Progenitor cell of endocrine pancreas (in vitro differentiated cells): ENCODE measurements at regions not wholly inside any gene's neighbourhood (a gene's known extent, or its start where the extent isn't known, plus 50 kb on each side); places are given as distances from the start of the nearest gene placed in this dataset.

Experiments used
- DNase-seq: peaks from one replicate; pipeline ENCODE4 v3.0.0; 2021; ENCODE audit warnings: low spot score; ENCODE audit not compliant: unreplicated experiment
- H3K27ac Mint-ChIP-seq: 2 replicates; pipeline ENCODE4 v1.8.0; 2021; ENCODE audit warnings: mild to moderate bottlenecking, moderate library complexity, mixed read lengths
- H3K27me3 Mint-ChIP-seq: 2 replicates; pipeline ENCODE4 v1.8.0; 2021; ENCODE audit warnings: mixed read lengths
- H3K36me3 Mint-ChIP-seq: 2 replicates; pipeline ENCODE4 v1.8.0; 2022; ENCODE audit warnings: mixed read lengths; ENCODE audit not compliant: insufficient read depth
- H3K4me1 Mint-ChIP-seq: 2 replicates; pipeline ENCODE4 v1.8.0; 2021; ENCODE audit warnings: low read depth, mixed read lengths
- H3K4me3 Mint-ChIP-seq: 2 replicates; pipeline ENCODE4 v1.8.0; 2021; ENCODE audit warnings: low read depth, mild to moderate bottlenecking, moderate library complexity, mixed read lengths
- H3K9me3 Mint-ChIP-seq: 2 replicates; pipeline ENCODE4 v1.8.0; 2021; ENCODE audit warnings: low read depth, mixed read lengths
- CTCF ChIP-seq: fragments of 200-600 bp; sonication (generic); IDR thresholded peaks from one replicate; pipeline ENCODE4 v1.5.0; 2021; ENCODE audit warnings: antibody characterized with exemption, mild to moderate bottlenecking; ENCODE audit not compliant: unreplicated experiment

DNA sequence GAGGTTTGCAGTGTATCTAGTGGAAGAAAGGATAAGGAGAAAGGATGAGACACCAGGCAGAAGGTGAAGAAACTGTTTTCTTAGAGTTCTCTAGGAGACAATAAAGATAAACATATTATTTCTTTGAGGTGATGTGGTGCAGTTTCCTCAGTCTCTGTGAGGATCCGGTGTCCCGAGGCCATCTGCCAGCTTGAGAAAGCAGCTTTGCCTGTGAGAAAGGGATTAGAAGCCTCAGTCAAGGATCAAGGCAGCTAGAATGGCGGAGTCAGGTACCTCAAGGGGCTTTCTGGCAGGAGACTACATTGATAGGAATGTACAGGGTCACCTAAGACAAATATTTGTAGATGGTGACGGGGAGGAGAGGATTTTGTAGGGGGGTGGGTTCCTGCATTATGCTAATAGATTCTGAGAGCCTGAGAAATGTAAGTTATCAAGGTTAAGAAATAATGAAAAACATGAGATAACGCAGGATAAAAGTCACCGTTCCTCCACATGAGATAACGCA is 103.9 kb upstream of the MB21D2 start:
- H3K4me1 Mint-ChIP-seq = peaks cover 4% of the 10 kb centered on the region
- no peaks in the 10 kb centered on the region for H3K9me3 Mint-ChIP-seq
- no peak for DNase-seq
- no peaks in the 10 kb centered on the region for H3K36me3 Mint-ChIP-seq
- no peak for TF ChIP-seq CTCF
- no peak overlapping the region for H3K4me3 Mint-ChIP-seq
- H3K27ac Mint-ChIP-seq = no peak overlapping the region
- H3K27me3 Mint-ChIP-seq = peaks cover 5% of the 10 kb centered on the region

- TF ChIP-seq CTCF = no peak
- DNase-seq = no peak
- H3K4me1 Mint-ChIP-seq = peaks cover 7% of the 10 kb centered on the region
- no peaks in the 10 kb centered on the region for H3K9me3 Mint-ChIP-seq
- no peak overlapping the region for H3K27ac Mint-ChIP-seq
- H3K36me3 Mint-ChIP-seq = no peaks in the 10 kb centered on the region
- peaks cover 6% of the 10 kb centered on the region for H3K27me3 Mint-ChIP-seq
- H3K4me3 Mint-ChIP-seq = no peak overlapping the region
Measured at GRCh38 chr3:193023218-193023617, 105.6 kb upstream of the MB21D2 start.

DNA sequence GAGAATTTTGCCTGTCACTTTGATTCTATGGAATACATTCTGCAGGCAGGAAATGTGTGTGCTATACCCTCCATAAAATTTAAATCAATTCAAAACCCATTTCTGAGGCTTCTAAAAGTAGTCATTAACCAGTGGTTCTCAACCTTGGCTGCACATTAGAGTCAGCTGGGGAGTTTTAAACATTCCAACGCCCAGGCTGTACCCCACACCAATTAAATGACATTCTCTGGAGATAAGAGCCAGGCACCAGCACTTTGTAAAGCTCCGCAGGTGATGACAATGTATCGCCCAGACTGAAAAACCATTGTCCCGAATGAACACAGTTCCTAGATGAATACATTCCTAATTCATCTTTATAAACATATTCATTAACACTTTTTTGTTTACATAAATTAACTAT is 110.6 kb upstream of the MB21D2 start:
- Mint-ChIP-seq H3K4me1 (peaks cover 4% of the 10 kb centered on the region), H3K9me3 (no peaks in the 10 kb centered on the region), H3K27ac (no peak overlapping the region), H3K4me3 (no peak overlapping the region), H3K27me3 (peaks cover 9% of the 10 kb centered on the region), H3K36me3 (no peaks in the 10 kb centered on the region)
- no peak for DNase-seq
- no peak for TF ChIP-seq CTCF

DNA sequence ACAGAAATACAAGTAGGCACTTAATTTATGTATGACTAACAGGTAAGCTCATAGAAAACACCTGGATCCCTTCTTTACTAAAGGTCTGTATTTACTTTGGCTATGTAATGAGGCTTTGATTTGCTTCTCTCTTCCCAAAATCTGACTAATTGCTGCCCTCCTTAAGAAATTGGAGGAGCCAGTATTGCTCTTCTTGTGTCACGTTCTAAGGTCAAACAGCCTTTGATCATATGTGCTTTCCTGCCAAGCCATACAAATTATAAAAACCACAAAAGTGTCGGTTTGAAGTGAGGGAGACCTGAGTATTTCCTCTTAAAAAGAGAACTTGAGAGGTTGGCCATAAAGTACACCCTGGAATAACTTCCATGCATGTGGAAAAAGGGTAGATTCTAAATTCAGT is 112.1 kb upstream of the MB21D2 start:
- Mint-ChIP-seq H3K27me3 (peaks cover 12% of the 10 kb centered on the region), H3K4me3 (no peak overlapping the region), H3K9me3 (no peaks in the 10 kb centered on the region), H3K27ac (no peak overlapping the region), H3K36me3 (no peaks in the 10 kb centered on the region), H3K4me1 (peaks cover 4% of the 10 kb centered on the region)
- no peak for DNase-seq
- no peak for TF ChIP-seq CTCF

DNA sequence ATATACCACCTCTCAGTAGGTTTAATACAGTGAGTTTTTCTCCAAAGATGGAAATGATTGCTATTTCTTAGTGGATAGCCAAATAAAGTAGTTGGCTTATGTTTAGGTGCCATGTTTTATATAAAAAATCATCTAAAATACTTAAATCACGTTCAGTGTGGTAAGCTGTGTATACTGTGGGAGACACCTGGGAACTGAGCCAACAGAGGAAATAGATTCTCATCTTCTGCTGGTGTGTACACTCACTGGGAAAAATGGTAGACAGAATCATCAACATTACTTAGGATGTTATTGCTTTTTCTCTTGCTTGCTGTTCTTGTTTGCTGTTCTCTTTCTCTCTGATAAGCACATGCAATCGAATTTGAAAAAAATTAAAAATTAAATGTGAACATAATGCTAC is 112.6 kb upstream of the MB21D2 start:
- H3K4me1 Mint-ChIP-seq = peaks cover 4% of the 10 kb centered on the region
- no peak overlapping the region for H3K27ac Mint-ChIP-seq
- no peak overlapping the region for H3K4me3 Mint-ChIP-seq
- H3K9me3 Mint-ChIP-seq = no peaks in the 10 kb centered on the region
- TF ChIP-seq CTCF = no peak
- no peaks in the 10 kb centered on the region for H3K36me3 Mint-ChIP-seq
- H3K27me3 Mint-ChIP-seq = peaks cover 14% of the 10 kb centered on the region
- no peak for DNase-seq
